IMR-90 (cell line): ENCODE measurements at regions not wholly inside any gene's neighbourhood (a gene's known extent, or its start where the extent isn't known, plus 50 kb on each side); places are given as distances from the start of the nearest gene placed in this dataset.

ENCODE experiments used
- ATAC-seq: fragments of 200-7000 bp; cut with Tn5 transposase; 2 replicates; pipeline ENCODE4 v1.9.1; 2020; ENCODE audit warnings: low read depth, mild to moderate bottlenecking, moderate library complexity
- BruUV-seq: library from RNA; stranded (reverse); fragments of 400-500 nt; replicated peaks from 2 replicates; lab custom pipeline; 2021; lab: Mats Ljungman, UMichigan
- CTCF ChIA-PET: fragments of 300-600 bp; formaldehyde crosslinking; extraction: SDS; loops from one replicate; lab custom pipeline; 2021; ENCODE audit warnings: antibody characterized with exemption; lab: Yijun Ruan, JAX
- POLR2A ChIA-PET: fragments of 300-600 bp; sonication (Branson Sonifier 250); formaldehyde crosslinking; loops from one replicate; lab custom pipeline; 2022; ENCODE audit warnings: antibody characterized with exemption; ENCODE audit not compliant: unreplicated experiment; lab: Charles Lee
- DNase-seq: peaks from one replicate; pipeline ENCODE4 v3.0.0; 2013
- H2AFZ ChIP-seq: replicated peaks from 2 replicates; pipeline ENCODE3; 2013; ENCODE audit warnings: low read length, mild to moderate bottlenecking; ENCODE audit not compliant: poor library complexity
- H2AK5ac ChIP-seq: 2 replicates; pipeline ENCODE4 v1.6.1; 2013; ENCODE audit warnings: low read depth, low read length, inconsistent platforms
- H2AK9ac ChIP-seq: replicated peaks from 2 replicates; pipeline ENCODE3; 2013; ENCODE audit warnings: mild to moderate bottlenecking, low read depth, low read length, moderate library complexity; ENCODE audit not compliant: poor library complexity
- H2BK120ac ChIP-seq: 2 replicates; pipeline ENCODE4 v1.6.1; 2013; ENCODE audit warnings: low read depth, low read length, inconsistent platforms
- H2BK15ac ChIP-seq: 3 replicates; pipeline ENCODE4 v1.6.1; 2013; ENCODE audit warnings: low read depth, low read length, inconsistent platforms
- H2BK20ac ChIP-seq: 2 replicates; pipeline ENCODE4 v1.6.1; 2013; ENCODE audit warnings: low read depth, mild to moderate bottlenecking, inconsistent platforms, low read length, moderate library complexity
- H2BK5ac ChIP-seq: 2 replicates; pipeline ENCODE4 v1.6.1; 2013; ENCODE audit warnings: mild to moderate bottlenecking, low read depth, low read length, inconsistent platforms; ENCODE audit not compliant: poor library complexity, severe bottlenecking
- H3K14ac ChIP-seq: replicated peaks from 2 replicates; pipeline ENCODE4 v1.6.1; 2013; ENCODE audit warnings: low read depth, low read length, inconsistent platforms
- H3K18ac ChIP-seq: 2 replicates; pipeline ENCODE4 v1.6.1; 2013; ENCODE audit warnings: low read depth, low read length, control low read depth
- H3K23ac ChIP-seq: 2 replicates; pipeline ENCODE4 v1.6.1; 2013; ENCODE audit warnings: low read depth, low read length, inconsistent platforms
- H3K27ac ChIP-seq: 2 replicates; pipeline ENCODE4 v1.5.1; 2013; ENCODE audit warnings: mild to moderate bottlenecking, control low read depth, low read length; ENCODE audit not compliant: insufficient read depth
- H3K27me3 ChIP-seq: 2 replicates; pipeline ENCODE4 v1.6.1; 2013; ENCODE audit warnings: low read length; ENCODE audit not compliant: control insufficient read depth, insufficient read depth
- H3K36me3 ChIP-seq: 2 replicates; pipeline ENCODE4 v1.6.1; 2013; ENCODE audit warnings: low read length, mixed read lengths; ENCODE audit not compliant: control insufficient read depth, insufficient read depth
- H3K4ac ChIP-seq: 2 replicates; pipeline ENCODE4 v1.6.1; 2013; ENCODE audit warnings: low read depth, low read length, inconsistent platforms
- H3K4me1 ChIP-seq: 2 replicates; pipeline ENCODE4 v1.6.1; 2013; ENCODE audit warnings: low read length, mixed read lengths; ENCODE audit not compliant: control insufficient read depth, insufficient read depth
- H3K4me2 ChIP-seq: 2 replicates; pipeline ENCODE4 v1.6.1; 2013; ENCODE audit warnings: low read depth, mild to moderate bottlenecking, control low read depth, low read length, moderate library complexity
- H3K4me3 ChIP-seq: 2 replicates; pipeline ENCODE4 v1.5.1; 2013; ENCODE audit warnings: low read depth, mild to moderate bottlenecking, control low read depth, low read length, moderate library complexity; ENCODE audit not compliant: insufficient read depth
- H3K56ac ChIP-seq: 2 replicates; pipeline ENCODE4 v1.6.1; 2013; ENCODE audit warnings: low read length, inconsistent platforms; ENCODE audit not compliant: insufficient read depth; ENCODE audit errors: extremely low read depth
- H3K79me1 ChIP-seq, 2 experiments: 2 replicates each; pipeline ENCODE4 v1.6.1; 2013; ENCODE audit warnings: low read length in 2 of 2, inconsistent platforms in 1 of 2, low read depth in 1 of 2
- H3K9ac ChIP-seq: 2 replicates; pipeline ENCODE4 v1.6.1; 2013; ENCODE audit warnings: low read depth, low read length, control low read depth
- H3K9me1 ChIP-seq: 2 replicates; pipeline ENCODE4 v1.6.1; 2013; ENCODE audit warnings: low read length, inconsistent platforms; ENCODE audit not compliant: insufficient read depth
- H3K9me3 ChIP-seq: 2 replicates; pipeline ENCODE4 v1.6.1; 2013; ENCODE audit warnings: low read length; ENCODE audit not compliant: control insufficient read depth, insufficient read depth
- H4K20me1 ChIP-seq: 2 replicates; pipeline ENCODE4 v1.6.1; 2013; ENCODE audit warnings: low read length, inconsistent platforms; ENCODE audit not compliant: insufficient read depth
- H4K5ac ChIP-seq: 2 replicates; pipeline ENCODE4 v1.6.1; 2013; ENCODE audit warnings: mild to moderate bottlenecking, low read depth, low read length, control low read depth
- H4K8ac ChIP-seq, 2 experiments: 2 replicates each; pipeline ENCODE4 v1.6.1; 2013; ENCODE audit warnings: low read depth in 2 of 2, low read length in 2 of 2, control low read depth in 1 of 2, inconsistent platforms in 1 of 2
- H4K91ac ChIP-seq: 2 replicates; pipeline ENCODE4 v1.6.1; 2013; ENCODE audit warnings: low read depth, low read length, inconsistent platforms; ENCODE audit not compliant: insufficient read depth
- BHLHE40 ChIP-seq: fragments of 150-350 bp; IDR thresholded peaks from 2 replicates; pipeline ENCODE4 v1.6.1; 2016; ENCODE audit warnings: mild to moderate bottlenecking, low read depth, low read length
- CEBPB ChIP-seq: IDR thresholded peaks from 2 replicates; pipeline ENCODE4 v1.6.1; 2012; ENCODE audit warnings: low read depth, low read length, improper control_type of control experiment
- CHD1 ChIP-seq: IDR thresholded peaks from 2 replicates; pipeline ENCODE4 v1.6.1; 2012; ENCODE audit warnings: low read depth, low read length, improper control_type of control experiment
- ELK1 ChIP-seq: fragments of 150-350 bp; IDR thresholded peaks from 2 replicates; pipeline ENCODE4 v1.6.1; 2016; ENCODE audit warnings: low read depth, mild to moderate bottlenecking, low read length, moderate library complexity, borderline replicate concordance
- FOS ChIP-seq: fragments of 150-350 bp; IDR thresholded peaks from 2 replicates; pipeline ENCODE4 v1.6.1; 2016; ENCODE audit warnings: low read depth, low read length
- MAFK ChIP-seq: IDR thresholded peaks from 2 replicates; pipeline ENCODE4 v1.6.1; 2012; ENCODE audit warnings: low read depth, low read length, improper control_type of control experiment
- MAZ ChIP-seq: IDR thresholded peaks from 2 replicates; pipeline ENCODE4 v1.6.1; 2012; ENCODE audit warnings: low read depth, mild to moderate bottlenecking, low read length, improper control_type of control experiment, moderate library complexity, borderline replicate concordance
- MXI1 ChIP-seq: IDR thresholded peaks from 2 replicates; pipeline ENCODE4 v1.6.1; 2012; ENCODE audit warnings: low read depth, mild to moderate bottlenecking, low read length, moderate library complexity, borderline replicate concordance
- NFE2L2 ChIP-seq: fragments of 150-350 bp; IDR thresholded peaks from 2 replicates; pipeline ENCODE4 v1.6.1; 2016; ENCODE audit warnings: low read depth, mild to moderate bottlenecking, low read length
- POLR2A ChIP-seq: IDR thresholded peaks from 2 replicates; pipeline ENCODE4 v1.6.1; 2012; ENCODE audit warnings: mild to moderate bottlenecking, low read depth, low read length
- RAD21 ChIP-seq: IDR thresholded peaks from 2 replicates; pipeline ENCODE4 v1.6.1; 2012; ENCODE audit warnings: low read length, improper control_type of control experiment
- RCOR1 ChIP-seq: IDR thresholded peaks from 2 replicates; pipeline ENCODE4 v1.6.1; 2012; ENCODE audit warnings: mild to moderate bottlenecking, low read length, improper control_type of control experiment; ENCODE audit not compliant: insufficient replicate concordance
- RFX5 ChIP-seq: IDR thresholded peaks from 2 replicates; pipeline ENCODE4 v1.8.0; 2012; ENCODE audit warnings: low read depth, mild to moderate bottlenecking, low read length, moderate library complexity
- SMC3 ChIP-seq: fragments of 150-350 bp; IDR thresholded peaks from 2 replicates; pipeline ENCODE4 v1.6.1; 2016; ENCODE audit warnings: low read depth, mild to moderate bottlenecking, antibody characterized with exemption, low read length, moderate library complexity
- WGBS, 2 experiments: methylation state at CpG; one replicate each; pipeline versions ENCODE4 v1.1.5 to v1.1.7; 2013; ENCODE audit warnings: missing lambda C conversion rate in 2 of 2; ENCODE audit not compliant: insufficient read length in 1 of 2; ENCODE audit errors: extremely low coverage in 2 of 2; 5-methylcytosine and 5-hydroxymethylcytosine counted together
- dilution Hi-C: fragments of 300-500 bp; cut with HindIII; formaldehyde crosslinking; loops from one replicate; pipeline ENCODE4 v1.14.3; 2018; ENCODE audit warnings: low sequenced_read_pairs; ENCODE audit not compliant: unreplicated experiment
- in situ Hi-C: fragments of 300-500 bp; cut with MboI; formaldehyde crosslinking; loops from 3 replicates; pipeline ENCODE4 v1.14.3; 2019; ENCODE audit warnings: low sequenced_read_pairs, inconsistent platforms, mixed read lengths
- intact Hi-C: fragments of 100-400 bp; cut with micrococcal nuclease; formaldehyde crosslinking; loops from 2 replicates; pipeline ENCODE4 v1.10.0; 2022
- TF ChIP-seq, protein P1 (sequence below): fragments of 150-350 bp; IDR thresholded peaks from 2 replicates; pipeline ENCODE4 v1.6.1; 2017; ENCODE audit warnings: mild to moderate bottlenecking, antibody characterized with exemption, low read length, low read depth
- TF ChIP-seq, protein P2 (sequence below): conservative IDR thresholded peaks from 2 replicates; pipeline ENCODE4 v1.5.1; 2012; ENCODE audit warnings: mild to moderate bottlenecking, low read depth, low read length, improper control_type of control experiment

DNA sequence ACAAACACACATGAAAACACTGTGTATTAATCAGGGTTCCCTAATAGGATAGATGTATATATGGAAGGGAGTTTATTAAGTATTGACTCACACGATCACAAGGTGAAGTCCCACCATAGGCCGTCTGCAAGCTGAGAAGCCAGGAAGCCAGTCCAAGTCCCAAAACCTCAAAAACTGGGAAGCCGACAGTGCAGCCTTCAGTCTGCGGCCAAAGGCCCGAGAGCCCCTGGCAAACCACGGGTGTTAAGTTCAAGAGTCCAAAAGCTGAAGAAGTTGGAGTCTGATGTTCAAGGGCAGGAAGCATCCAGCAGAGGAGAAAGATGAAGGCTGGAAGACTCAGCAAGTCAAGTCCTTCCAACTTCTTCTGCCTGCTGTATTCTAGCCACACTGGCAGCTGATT is 1085.0 kb upstream of the TMEM132C start:
- H3K27me3 ChIP-seq: no peaks in the 10 kb centered on the region
- dilution Hi-C loops: no loop called here
- H3K18ac ChIP-seq: no peak overlapping the region
- no peak overlapping the region for H4K8ac ChIP-seq
- no peak overlapping the region for H3K23ac ChIP-seq
- in situ Hi-C loops: no loop called here
- no peaks in the 10 kb centered on the region for H3K36me3 ChIP-seq
- no peak overlapping the region for H2AFZ ChIP-seq
- TF ChIP-seq RAD21 (no peak), POLR2A (no peak), MXI1 (no peak), ELK1 (no peak), BHLHE40 (no peak), MAFK (no peak), MAZ (no peak), CEBPB (no peak), NFE2L2 (no peak), CHD1 (no peak), RCOR1 (no peak), SMC3 (no peak), RFX5 (no peak), FOS (no peak)
- TF ChIP-seq, protein P1, sequence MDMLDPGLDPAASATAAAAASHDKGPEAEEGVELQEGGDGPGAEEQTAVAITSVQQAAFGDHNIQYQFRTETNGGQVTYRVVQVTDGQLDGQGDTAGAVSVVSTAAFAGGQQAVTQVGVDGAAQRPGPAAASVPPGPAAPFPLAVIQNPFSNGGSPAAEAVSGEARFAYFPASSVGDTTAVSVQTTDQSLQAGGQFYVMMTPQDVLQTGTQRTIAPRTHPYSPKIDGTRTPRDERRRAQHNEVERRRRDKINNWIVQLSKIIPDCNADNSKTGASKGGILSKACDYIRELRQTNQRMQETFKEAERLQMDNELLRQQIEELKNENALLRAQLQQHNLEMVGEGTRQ: no peak
- TF ChIP-seq, protein P2, sequence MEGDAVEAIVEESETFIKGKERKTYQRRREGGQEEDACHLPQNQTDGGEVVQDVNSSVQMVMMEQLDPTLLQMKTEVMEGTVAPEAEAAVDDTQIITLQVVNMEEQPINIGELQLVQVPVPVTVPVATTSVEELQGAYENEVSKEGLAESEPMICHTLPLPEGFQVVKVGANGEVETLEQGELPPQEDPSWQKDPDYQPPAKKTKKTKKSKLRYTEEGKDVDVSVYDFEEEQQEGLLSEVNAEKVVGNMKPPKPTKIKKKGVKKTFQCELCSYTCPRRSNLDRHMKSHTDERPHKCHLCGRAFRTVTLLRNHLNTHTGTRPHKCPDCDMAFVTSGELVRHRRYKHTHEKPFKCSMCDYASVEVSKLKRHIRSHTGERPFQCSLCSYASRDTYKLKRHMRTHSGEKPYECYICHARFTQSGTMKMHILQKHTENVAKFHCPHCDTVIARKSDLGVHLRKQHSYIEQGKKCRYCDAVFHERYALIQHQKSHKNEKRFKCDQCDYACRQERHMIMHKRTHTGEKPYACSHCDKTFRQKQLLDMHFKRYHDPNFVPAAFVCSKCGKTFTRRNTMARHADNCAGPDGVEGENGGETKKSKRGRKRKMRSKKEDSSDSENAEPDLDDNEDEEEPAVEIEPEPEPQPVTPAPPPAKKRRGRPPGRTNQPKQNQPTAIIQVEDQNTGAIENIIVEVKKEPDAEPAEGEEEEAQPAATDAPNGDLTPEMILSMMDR: no peak
- no peak overlapping the region for H3K4me3 ChIP-seq
- no peak for DNase-seq
- H3K56ac ChIP-seq: no peak overlapping the region
- WGBS, 2 experiments: 80% methylated on average over 1 of the region's 6 CpGs; no CpG with 5 or more reads in 1 of the 2 experiments
- no TSS peak for BruUV-seq
- H3K9me3 ChIP-seq: peaks cover 15% of the 10 kb centered on the region
- H4K91ac ChIP-seq: no peak overlapping the region
- CTCF ChIA-PET: no interaction called here
- no peaks in the 10 kb centered on the region for H3K4me1 ChIP-seq
- H3K9me1 ChIP-seq: no peaks in the 10 kb centered on the region
- H2BK20ac ChIP-seq: no peak overlapping the region
- H3K27ac ChIP-seq: no peak overlapping the region
- no peak overlapping the region for H2BK5ac ChIP-seq
- H3K79me1 ChIP-seq: no peaks in the 10 kb centered on the region
- no peak overlapping the region for H2AK5ac ChIP-seq
- H3K14ac ChIP-seq: no peak overlapping the region
- H3K4me2 ChIP-seq: no peak overlapping the region
- H3K4ac ChIP-seq: no peak overlapping the region
- H2AK9ac ChIP-seq: no peak overlapping the region
- H2BK120ac ChIP-seq: no peak overlapping the region
- POLR2A ChIA-PET: no interaction called here
- H3K9ac ChIP-seq: no peak overlapping the region
- intact Hi-C loops: no loop called here
- ATAC-seq: no peak
- H4K5ac ChIP-seq: no peak overlapping the region
- no peak overlapping the region for H2BK15ac ChIP-seq
- no peaks in the 10 kb centered on the region for H4K20me1 ChIP-seq
